ENCODE measurements at regions not wholly inside any gene's neighbourhood (a gene's known extent, or its start where the extent isn't known, plus 50 kb on each side); places are given as distances from the start of the nearest gene placed in this dataset.

DNA sequence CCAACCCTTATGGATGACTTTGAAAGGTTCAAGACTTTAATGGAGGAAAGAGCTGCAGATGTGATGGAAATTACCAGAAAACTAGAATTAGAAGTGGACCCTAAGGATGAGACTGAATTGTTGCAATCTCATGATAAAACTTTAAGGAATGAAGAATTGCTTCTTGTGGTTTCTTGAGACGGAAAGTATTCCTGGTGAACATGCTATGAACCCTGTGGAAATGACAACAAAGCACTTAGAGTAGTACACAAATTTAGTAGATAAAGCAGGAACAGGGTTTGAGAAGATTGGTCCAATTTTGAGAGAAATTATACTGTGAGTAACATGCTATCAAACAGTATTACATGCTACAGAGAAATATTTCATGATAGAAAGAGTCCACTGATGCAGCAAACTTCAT is 215.4 kb downstream of the OMA1 start:
- Histone ChIP-seq H3K27me3 (replicated peaks; ENCODE audit: insufficient read depth) (no peaks in the 10 kb centered on the region), H3K4me1 (ENCODE audit: control insufficient read depth in 1 of 2, low read depth in 2 of 2) (no peaks in the 10 kb centered on the region), H3K9me3 (no peaks in the 10 kb centered on the region), H3K4me3 (no peak overlapping the region), H3K27ac (no peak overlapping the region), H3K36me3 (no peaks in the 10 kb centered on the region)
- no peak for ATAC-seq (ENCODE audit: insufficient number of reproducible peaks, low FRiP score, low read depth)
- no peak for DNase-seq (ENCODE audit: low spot score)
- TF ChIP-seq CTCF (IDR thresholded peaks at IDR 0.05), result no peak

DNA sequence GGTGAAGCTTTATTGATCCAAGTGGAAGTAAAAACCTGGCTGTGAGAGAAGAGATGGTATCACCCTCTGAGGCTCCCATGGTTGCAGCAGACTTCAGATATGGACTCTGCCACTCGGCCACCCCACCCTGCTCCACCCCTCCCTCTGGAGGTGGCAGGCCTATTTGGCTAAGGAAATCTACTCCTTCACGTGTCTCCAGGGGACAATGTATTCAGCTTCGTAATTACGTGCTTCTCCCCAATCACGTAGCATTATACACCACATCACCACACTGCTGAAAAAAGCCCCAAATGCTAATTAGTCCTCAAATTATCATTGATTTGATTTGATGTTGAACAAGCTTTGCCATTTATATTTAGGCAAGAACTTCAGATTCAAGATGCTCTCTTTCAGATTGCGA is 220.7 kb downstream of the OMA1 start:
- ATAC-seq (ENCODE audit: insufficient number of reproducible peaks, low FRiP score, low read depth) (no peak), DNase-seq (ENCODE audit: low spot score) (no peak)
- no peak overlapping the region for H3K4me3 ChIP-seq
- H3K36me3 ChIP-seq, result no peaks in the 10 kb centered on the region
- H3K27ac ChIP-seq, result no peak overlapping the region
- H3K4me1 ChIP-seq (ENCODE audit: control insufficient read depth in 1 of 2, low read depth in 2 of 2), result no peaks in the 10 kb centered on the region
- peaks cover 3% of the 10 kb centered on the region for H3K9me3 ChIP-seq
- no peak for TF ChIP-seq CTCF (IDR thresholded peaks at IDR 0.05)
- H3K27me3 ChIP-seq (replicated peaks; ENCODE audit: insufficient read depth), result no peaks in the 10 kb centered on the region

DNA sequence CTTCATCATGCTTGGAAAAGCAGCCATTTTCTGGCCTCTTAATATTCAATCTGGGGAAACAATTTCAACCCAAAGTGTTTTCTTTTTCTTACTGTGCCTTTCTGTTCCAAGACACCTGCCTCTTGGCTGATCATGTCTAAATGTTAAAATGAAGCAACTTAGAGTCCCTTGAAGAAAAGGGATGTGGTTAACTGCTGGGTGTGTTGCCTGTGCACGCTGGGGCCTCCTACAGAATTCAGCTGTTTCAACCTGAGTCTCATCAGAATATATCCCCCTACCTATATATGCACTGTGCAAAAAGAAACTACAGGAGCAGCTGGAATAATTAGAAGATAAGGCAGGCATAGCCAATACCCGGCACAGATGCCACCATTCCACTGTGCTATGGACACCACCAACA is 222.0 kb downstream of the OMA1 start:
- no peaks in the 10 kb centered on the region for H3K36me3 ChIP-seq
- DNase-seq (ENCODE audit: low spot score) (no peak), ATAC-seq (ENCODE audit: insufficient number of reproducible peaks, low FRiP score, low read depth) (no peak)
- H3K4me3 ChIP-seq, result no peak overlapping the region
- no peaks in the 10 kb centered on the region for H3K27me3 ChIP-seq (replicated peaks; ENCODE audit: insufficient read depth)
- no peak overlapping the region for H3K27ac ChIP-seq
- TF ChIP-seq CTCF (IDR thresholded peaks at IDR 0.05), result no peak
- H3K9me3 ChIP-seq, result peaks cover 3% of the 10 kb centered on the region
- H3K4me1 ChIP-seq (ENCODE audit: control insufficient read depth in 1 of 2, low read depth in 2 of 2), result no peaks in the 10 kb centered on the region

- Histone ChIP-seq H3K36me3 (no peaks in the 10 kb centered on the region), H3K4me1 (ENCODE audit: control insufficient read depth in 1 of 2, low read depth in 2 of 2) (no peaks in the 10 kb centered on the region), H3K27ac (no peak overlapping the region), H3K4me3 (no peak overlapping the region), H3K27me3 (replicated peaks; ENCODE audit: insufficient read depth) (no peaks in the 10 kb centered on the region), H3K9me3 (peaks cover 3% of the 10 kb centered on the region)
- no peak for TF ChIP-seq CTCF (IDR thresholded peaks at IDR 0.05)
- DNase-seq (ENCODE audit: low spot score), result no peak
- ATAC-seq (ENCODE audit: insufficient number of reproducible peaks, low FRiP score, low read depth), result no peak
Observed at GRCh38 chr1:58318157-58319005, 228.1 kb downstream of the OMA1 start.

- DNase-seq (ENCODE audit: low spot score) (no peak), ATAC-seq (ENCODE audit: insufficient number of reproducible peaks, low FRiP score, low read depth) (no peak)
- Histone ChIP-seq H3K27ac (no peak overlapping the region), H3K27me3 (replicated peaks; ENCODE audit: insufficient read depth) (no peaks in the 10 kb centered on the region), H3K9me3 (peaks cover 3% of the 10 kb centered on the region), H3K36me3 (no peaks in the 10 kb centered on the region), H3K4me1 (ENCODE audit: control insufficient read depth in 1 of 2, low read depth in 2 of 2) (no peaks in the 10 kb centered on the region), H3K4me3 (no peak overlapping the region)
- no peak for TF ChIP-seq CTCF (IDR thresholded peaks at IDR 0.05)
Observed at GRCh38 chr1:58317694-58318093, 228.8 kb downstream of the OMA1 start.

Data from thoracic aorta (tissue), 2 donors.